D721Med (cell line): ENCODE measurements at regions not wholly inside any gene's neighbourhood (a gene's known extent, or its start where the extent isn't known, plus 50 kb on each side); places are given as distances from the start of the nearest gene placed in this dataset.

Experiments used
- DNase-seq: peaks from one replicate; pipeline ENCODE4 v3.0.0; 2011; ENCODE audit warnings: low spot score; ENCODE audit not compliant: insufficient read length
- FAIRE-seq: peaks from 2 replicates; lab custom pipeline; 2011; peaks lifted over from hg19 to GRCh38; lab: Jason Lieb, UNC
- CTCF ChIP-seq: IDR thresholded peaks from 2 replicates; pipeline ENCODE4 v1.5.1; 2012; ENCODE audit warnings: mild to moderate bottlenecking, control low read depth; ENCODE audit not compliant: insufficient read depth; ENCODE audit errors: missing control alignments

DNA sequence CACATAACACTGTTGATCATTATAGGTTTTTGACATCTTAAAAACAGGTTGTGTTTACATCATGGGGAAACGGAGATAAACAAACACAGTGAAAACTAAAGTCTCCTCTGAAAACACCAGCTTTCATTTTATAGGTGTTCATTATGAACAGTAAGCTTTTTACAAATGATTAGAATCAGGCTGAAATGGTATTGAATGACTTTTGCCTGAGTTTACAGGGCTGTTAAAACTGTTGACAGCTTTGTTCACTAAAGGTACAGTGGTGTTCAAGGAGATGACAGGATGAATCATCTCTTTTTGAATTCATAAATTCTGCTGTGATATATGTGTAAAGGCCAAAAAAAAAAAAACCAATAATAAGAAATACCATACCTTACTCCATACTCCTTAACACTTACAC is 184.6 kb upstream of the CNTN5 start:
- FAIRE-seq (peak; percentile 6), DNase-seq (no peak)
- no peak for TF ChIP-seq CTCF

DNA sequence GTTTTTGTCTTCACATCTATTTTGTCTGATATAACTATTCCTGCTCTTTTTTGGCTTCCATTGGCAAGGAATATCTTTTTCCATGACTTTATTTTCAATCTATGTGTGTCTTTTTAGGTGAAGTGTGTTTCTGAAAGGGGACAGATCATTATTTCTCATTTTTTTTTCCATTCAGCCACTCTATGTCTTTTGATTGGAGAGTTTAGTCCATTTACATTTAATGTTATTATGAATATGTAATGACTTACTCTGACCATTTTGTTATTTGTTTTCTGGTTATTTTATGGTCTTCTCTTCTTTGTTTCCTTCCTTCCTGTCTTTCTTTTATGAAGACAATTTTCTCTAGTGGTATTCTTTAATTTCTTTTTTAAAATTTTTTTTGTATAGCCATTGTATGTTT is 178.6 kb upstream of the CNTN5 start:
- DNase-seq (no peak), FAIRE-seq (no peak)
- TF ChIP-seq CTCF: no peak

DNA sequence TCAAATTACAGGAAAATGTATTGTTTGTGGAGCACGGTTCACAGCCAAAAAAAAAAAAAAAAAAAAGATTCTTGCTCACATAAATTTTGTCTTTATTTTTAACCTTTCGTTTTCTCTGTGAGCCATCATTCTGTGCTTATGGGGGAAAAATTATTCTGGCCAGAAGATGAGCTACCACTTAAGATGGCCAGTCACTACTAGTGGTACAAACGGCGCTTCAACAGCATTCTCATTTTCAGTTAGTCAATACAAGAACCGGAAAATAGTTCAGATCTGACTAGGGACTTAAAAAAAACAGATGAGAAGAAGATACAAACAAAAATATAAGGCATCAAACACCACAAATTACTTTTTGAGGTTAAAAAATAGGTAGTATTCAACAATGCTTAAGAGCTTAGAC is 158.6 kb upstream of the CNTN5 start:
- TF ChIP-seq CTCF: no peak
- no peak for FAIRE-seq
- no peak for DNase-seq

DNA sequence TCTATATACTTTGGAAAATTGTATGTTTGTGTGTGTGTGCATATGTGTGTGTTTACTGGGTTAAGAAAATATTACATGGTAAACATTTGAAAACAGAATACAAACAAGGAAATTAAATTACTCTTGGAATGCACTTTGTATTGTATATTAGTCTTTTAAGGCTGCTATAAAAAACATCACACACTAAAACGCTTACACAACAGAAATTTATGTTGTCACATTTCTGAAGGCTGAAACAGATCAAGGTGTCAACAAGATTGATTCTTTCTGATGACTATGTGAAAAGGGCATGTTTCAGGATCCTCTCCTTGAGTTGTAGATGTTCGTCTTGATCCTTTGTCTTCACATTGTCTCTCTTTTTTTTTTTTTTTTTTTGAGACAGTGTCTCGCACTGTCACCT is 149.1 kb upstream of the CNTN5 start:
- no peak for TF ChIP-seq CTCF
- DNase-seq: no peak
- FAIRE-seq: no peak

GRCh38 chr11:98874050-98874449 is 146.7 kb upstream of the CNTN5 start:
- no peak for FAIRE-seq
- no peak for DNase-seq
- no peak for TF ChIP-seq CTCF

GRCh38 chr11:98895936-98896335 is 124.8 kb upstream of the CNTN5 start:
- no peak for TF ChIP-seq CTCF
- DNase-seq: no peak
- no peak for FAIRE-seq

GRCh38 chr11:98940913-98941312 is 79.8 kb upstream of the CNTN5 start:
- no peak for TF ChIP-seq CTCF
- DNase-seq (no peak), FAIRE-seq (no peak)
